HG02943 (cell line): ENCODE measurements at regions not wholly inside any gene's neighbourhood (a gene's known extent, or its start where the extent isn't known, plus 50 kb on each side); places are given as distances from the start of the nearest gene placed in this dataset.

Experiments
- ATAC-seq: cut with Tn5 transposase; IDR thresholded peaks from one replicate; pipeline ENCODE4 v1.9.1; 2021; ENCODE audit warnings: mild to moderate bottlenecking, low read depth, moderate library complexity; ENCODE audit not compliant: unreplicated experiment

DNA sequence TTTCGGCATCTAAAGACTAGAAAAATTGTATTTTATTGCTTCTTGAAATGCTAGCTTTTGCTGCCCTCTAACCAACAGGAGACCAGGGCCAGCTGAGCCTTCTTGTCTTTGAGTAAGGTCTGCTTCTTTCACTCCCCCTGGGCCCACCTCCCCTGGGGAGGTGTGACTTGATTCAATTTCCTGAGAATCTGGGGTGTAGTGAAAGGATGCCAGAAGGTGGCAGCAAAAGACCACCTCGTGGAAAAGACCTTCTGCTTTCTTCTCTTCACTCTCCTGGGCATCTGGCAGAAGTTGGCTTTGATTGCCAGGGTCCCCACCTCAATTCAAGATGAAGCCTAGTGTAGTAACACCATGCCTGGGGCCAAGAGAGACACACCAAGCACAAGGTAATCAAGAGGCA is 96.5 kb upstream of the MAOA start:
- ATAC-seq: no peak

GRCh38 chrX:43560247-43560946 is 95.7 kb upstream of the MAOA start:
- ATAC-seq: no peak

- no peak for ATAC-seq
Measured at GRCh38 chrX:43562372-43562771, 93.7 kb upstream of the MAOA start.

GRCh38 chrX:43564953-43565352 is 91.1 kb upstream of the MAOA start:
- ATAC-seq: no peak

DNA sequence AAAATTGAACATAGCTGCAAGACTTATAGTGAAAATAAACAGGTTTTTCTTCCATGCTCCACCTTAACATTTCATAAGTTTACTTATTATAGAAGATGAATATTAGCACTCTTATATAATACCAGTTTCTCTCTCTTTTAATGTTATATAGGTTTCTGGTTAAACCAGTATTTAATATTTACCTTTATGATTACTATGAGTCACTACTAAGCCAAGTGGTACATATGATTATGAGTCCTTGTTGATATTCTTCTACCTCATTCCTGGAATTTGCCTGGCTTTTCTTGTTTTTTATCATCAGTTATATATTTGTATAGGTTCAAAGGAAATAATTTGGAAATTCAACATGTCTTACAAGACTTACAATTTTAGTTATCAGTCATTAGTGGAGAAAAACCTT is 89.9 kb upstream of the MAOA start:
- no peak for ATAC-seq

DNA sequence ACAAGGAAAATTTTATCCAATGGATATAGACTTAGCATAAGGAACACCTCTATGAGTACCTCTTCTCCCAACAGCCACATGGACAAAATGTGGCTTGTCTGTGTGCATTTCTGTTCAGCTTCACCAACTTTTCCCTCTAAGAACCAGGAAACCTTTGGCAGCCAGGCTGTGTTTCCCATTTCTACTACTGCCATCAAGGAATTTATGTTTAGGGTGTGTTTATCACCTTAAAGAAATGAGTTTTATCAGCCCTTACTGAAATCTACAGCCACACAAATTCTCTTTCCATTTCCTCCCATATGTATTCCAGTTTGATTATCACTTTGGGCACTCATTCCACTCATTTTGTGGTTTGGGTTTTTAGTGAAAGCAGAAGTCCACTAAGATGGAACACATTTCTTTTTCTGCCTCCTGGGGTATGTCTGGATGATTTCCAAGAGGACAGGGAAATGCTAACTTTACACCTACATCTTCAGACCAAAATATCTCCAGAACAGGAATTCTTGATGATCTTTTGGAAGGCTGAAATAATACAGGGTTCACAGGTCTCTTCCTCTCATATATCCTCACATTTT is 82.6 kb upstream of the MAOA start:
- no peak for ATAC-seq

- ATAC-seq: no peak
Measured at GRCh38 chrX:43580621-43581020, 75.5 kb upstream of the MAOA start.

- no peak for ATAC-seq
Measured at GRCh38 chrX:43581167-43581566, 74.9 kb upstream of the MAOA start.

- ATAC-seq: no peak
Measured at GRCh38 chrX:43581888-43582539, 74.1 kb upstream of the MAOA start.

DNA sequence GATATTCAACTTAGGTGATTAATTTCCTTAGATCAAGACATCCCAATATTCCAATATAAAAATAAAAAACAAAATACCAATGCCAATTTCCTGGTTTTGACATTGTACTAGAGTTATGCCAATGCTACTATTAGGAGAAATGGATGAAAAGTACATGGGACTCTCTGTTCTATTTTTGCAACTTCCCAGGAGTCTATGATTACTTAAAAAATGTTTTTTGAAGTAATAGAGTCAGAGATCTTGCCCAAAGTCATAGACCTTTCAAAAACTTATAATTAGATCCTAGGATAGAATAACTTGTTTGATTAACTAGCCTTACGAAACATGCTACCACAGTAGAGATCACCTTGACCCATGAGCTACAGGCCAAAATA is 73.6 kb upstream of the MAOA start:
- ATAC-seq: no peak

GRCh38 chrX:43585922-43586321 is 70.2 kb upstream of the MAOA start:
- no peak for ATAC-seq

DNA sequence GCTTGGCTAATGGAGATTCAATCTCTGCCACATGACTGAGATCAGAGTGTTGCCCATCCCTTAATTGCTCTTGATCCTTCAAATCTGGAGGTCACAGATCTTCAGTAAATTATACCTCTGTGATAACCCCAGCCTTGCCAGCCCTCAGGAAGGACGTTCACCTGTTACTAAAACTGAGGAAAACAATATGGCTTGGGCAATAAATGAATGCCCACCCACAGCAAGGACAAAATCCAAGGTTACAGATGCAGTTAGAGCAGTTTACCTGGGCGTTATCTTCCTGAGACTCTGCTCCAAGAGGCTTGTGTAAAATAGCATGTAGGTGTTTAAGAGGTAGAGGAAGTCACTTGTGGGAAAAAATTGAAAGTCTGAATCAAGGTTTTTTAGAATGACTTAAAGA is 69.3 kb upstream of the MAOA start:
- no peak for ATAC-seq

DNA sequence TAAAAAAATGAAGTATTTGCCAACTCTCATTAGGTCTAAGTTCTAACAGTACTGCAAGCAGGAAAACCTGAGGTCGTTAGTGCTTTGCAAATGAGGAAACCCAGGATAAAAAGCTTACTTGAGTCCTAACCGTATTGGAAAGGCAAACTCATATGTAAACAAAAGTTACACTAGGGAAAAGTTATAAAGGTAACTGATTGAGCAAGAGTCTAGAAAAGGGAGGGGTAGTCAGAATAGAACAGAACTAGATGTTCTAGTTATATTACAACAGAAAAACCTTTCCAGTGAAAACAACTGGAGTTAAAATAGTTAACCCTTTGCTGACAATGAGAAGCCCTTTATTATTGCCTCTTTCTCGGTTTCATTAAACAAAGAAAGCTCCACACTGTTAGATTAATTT is 66.4 kb upstream of the MAOA start:
- ATAC-seq: no peak

- no peak for ATAC-seq
Measured at GRCh38 chrX:43590150-43590549, 65.9 kb upstream of the MAOA start.

- no peak for ATAC-seq
Measured at GRCh38 chrX:43592597-43592996, 63.5 kb upstream of the MAOA start.

DNA sequence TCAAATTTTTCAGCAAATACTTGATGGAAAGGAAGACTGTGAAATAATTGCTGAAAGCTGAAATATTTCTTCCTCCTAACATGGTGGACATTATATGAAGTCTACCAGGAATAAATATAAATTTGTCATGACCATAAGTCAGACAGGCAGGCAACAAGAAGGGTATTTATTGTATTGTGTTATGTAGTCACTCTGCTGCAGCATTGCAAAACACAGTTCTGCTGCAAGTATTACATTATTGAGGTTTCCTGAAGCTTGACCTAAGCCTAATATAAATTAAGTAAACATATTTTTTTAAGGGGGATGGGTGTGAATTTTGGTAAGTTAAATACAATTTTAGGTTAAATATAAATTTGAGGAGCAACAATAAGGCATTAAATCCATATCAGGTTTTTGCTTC is 60.2 kb upstream of the MAOA start:
- no peak for ATAC-seq

DNA sequence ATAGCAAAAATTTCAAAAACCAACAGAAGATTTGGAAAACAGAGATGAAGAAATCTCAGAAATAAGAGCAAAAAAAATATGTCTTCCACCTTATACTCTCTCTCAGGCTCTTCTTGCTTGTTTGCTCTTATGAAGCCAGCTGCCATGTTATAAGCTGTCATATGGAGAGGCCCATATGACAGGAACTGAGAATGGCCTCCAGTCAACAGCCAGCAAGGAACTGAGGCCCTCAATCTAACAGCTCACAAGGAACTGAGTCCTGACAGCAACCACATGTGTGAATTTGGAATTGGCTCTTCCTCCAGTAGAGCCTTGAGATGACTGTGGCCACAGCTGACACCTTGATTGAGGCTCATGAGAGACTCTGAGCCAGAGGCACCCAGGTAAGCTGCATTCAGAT is 51.3 kb upstream of the MAOA start:
- ATAC-seq: no peak

DNA sequence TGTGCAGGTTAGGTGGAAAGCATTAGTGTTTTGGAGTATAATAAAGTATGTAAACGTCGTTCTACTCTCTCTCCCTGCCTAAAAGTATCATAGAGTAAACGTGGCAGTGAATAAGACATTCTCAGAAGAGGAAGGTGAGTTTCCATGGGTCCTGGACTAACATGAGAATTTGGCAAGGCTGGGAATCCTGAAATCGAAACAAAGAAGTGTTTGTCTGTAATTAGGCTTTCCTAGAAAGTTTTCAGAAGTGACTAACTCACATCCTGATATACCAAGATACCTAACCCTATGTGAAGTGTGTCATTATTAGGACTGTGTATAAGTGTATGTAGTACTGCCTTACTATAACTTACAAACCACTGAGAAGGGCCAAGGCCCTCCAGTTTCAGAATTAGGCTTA is 50.7 kb upstream of the MAOA start:
- ATAC-seq: no peak
